ENCODE measurements at regions not wholly inside any gene's neighbourhood (a gene's known extent, or its start where the extent isn't known, plus 50 kb on each side); places are given as distances from the start of the nearest gene placed in this dataset.

- TF ChIP-seq CTCF (IDR thresholded peaks at IDR 0.05; ENCODE audit: low read depth, low read length, poor library complexity, severe bottlenecking) (no peak), EZH2phosphoT487 (IDR thresholded peaks at IDR 0.05; ENCODE audit: borderline replicate concordance, low read length) (no peak)
Measured at GRCh38 chr13:40164133-40164532, 502.3 kb downstream of the FOXO1 start.
